Testis (tissue), 2 donors: ENCODE measurements at regions not wholly inside any gene's neighbourhood (a gene's known extent, or its start where the extent isn't known, plus 50 kb on each side); places are given as distances from the start of the nearest gene placed in this dataset.

Experiments
- CTCF ChIP-seq, 3 experiments: fragments of 450-650 bp in 2 of 3; fragments of 200-600 bp in 1 of 3; sonication (generic) in 1 of 3; IDR thresholded peaks; one replicate each; pipeline ENCODE4 v1.5.1; 2016 to 2019; ENCODE audit warnings: antibody characterized with exemption in 3 of 3, mild to moderate bottlenecking in 2 of 3, moderate library complexity in 1 of 3
- POLR2A ChIP-seq: fragments of 450-650 bp; IDR thresholded peaks from one replicate; pipeline ENCODE4 v1.6.1; 2017; ENCODE audit warnings: antibody characterized with exemption, mild to moderate bottlenecking, moderate library complexity

- no peak for TF ChIP-seq CTCF (IDR thresholded peaks at IDR 0.05)
- no peak for TF ChIP-seq POLR2A
Measured at GRCh38 chr16:52350031-52350642, 196.8 kb downstream of the TOX3 start.
